SK-N-DZ (cell line): ENCODE measurements at regions not wholly inside any gene's neighbourhood (a gene's known extent, or its start where the extent isn't known, plus 50 kb on each side); places are given as distances from the start of the nearest gene placed in this dataset.
A peak's percentile ranks its signal among the peaks of the same experiment; 100 is the strongest.

ENCODE experiments used
- DNase-seq: peaks from one replicate; pipeline ENCODE4 v3.0.0-alpha.2; 2015; ENCODE audit warnings: low spot score

- no peak for DNase-seq
Observed at GRCh38 chr10:131771634-131772358, 129.0 kb upstream of the PPP2R2D start.

GRCh38 chr10:131772441-131772840 is 128.4 kb upstream of the PPP2R2D start:
- no peak for DNase-seq

GRCh38 chr10:131773370-131774343 is 127.2 kb upstream of the PPP2R2D start:
- DNase-seq = no peak

GRCh38 chr10:131774681-131775085 is 126.1 kb upstream of the PPP2R2D start:
- DNase-seq = no peak

- no peak for DNase-seq
Observed at GRCh38 chr10:131775433-131775832, 125.4 kb upstream of the PPP2R2D start.

GRCh38 chr10:131775833-131776232 is 125.0 kb upstream of the PPP2R2D start:
- DNase-seq = no peak

- no peak for DNase-seq
Observed at GRCh38 chr10:131776496-131776895, 124.3 kb upstream of the PPP2R2D start.

- no peak for DNase-seq
Observed at GRCh38 chr10:131777162-131777561, 123.6 kb upstream of the PPP2R2D start.

GRCh38 chr10:131777921-131778320 is 122.9 kb upstream of the PPP2R2D start:
- DNase-seq = no peak

- no peak for DNase-seq
Observed at GRCh38 chr10:131778385-131778784, 122.4 kb upstream of the PPP2R2D start.

GRCh38 chr10:131778842-131779241 is 122.0 kb upstream of the PPP2R2D start:
- no peak for DNase-seq

- no peak for DNase-seq
Observed at GRCh38 chr10:131779661-131780394, 121.0 kb upstream of the PPP2R2D start.

- no peak for DNase-seq
Observed at GRCh38 chr10:131781076-131781475, 119.7 kb upstream of the PPP2R2D start.

GRCh38 chr10:131781791-131782190 is 119.0 kb upstream of the PPP2R2D start:
- DNase-seq = no peak

- DNase-seq = no peak
Observed at GRCh38 chr10:131784363-131785120, 116.3 kb upstream of the PPP2R2D start.

- no peak for DNase-seq
Observed at GRCh38 chr10:131785121-131785460, 115.7 kb upstream of the PPP2R2D start.

- DNase-seq = peak; percentile 8
Observed at GRCh38 chr10:131786756-131787605, 113.8 kb upstream of the PPP2R2D start.

GRCh38 chr10:131787961-131788360 is 112.8 kb upstream of the PPP2R2D start:
- DNase-seq = no peak

- DNase-seq = no peak
Observed at GRCh38 chr10:131788386-131788785, 112.4 kb upstream of the PPP2R2D start.

- no peak for DNase-seq
Observed at GRCh38 chr10:131789516-131789915, 111.3 kb upstream of the PPP2R2D start.
